WTC11 (cell line): ENCODE measurements at regions not wholly inside any gene's neighbourhood (a gene's known extent, or its start where the extent isn't known, plus 50 kb on each side); places are given as distances from the start of the nearest gene placed in this dataset.

Experiments
- ATAC-seq: fragments of 200-7000 bp; cut with Tn5 transposase; 2 replicates; pipeline ENCODE4 v1.10.0; 2021; ENCODE audit warnings: mild to moderate bottlenecking, moderate library complexity
- CTCF ChIA-PET: fragments of 300-600 bp; sonication (Branson Sonifier 250); formaldehyde crosslinking; loops from one replicate; lab custom pipeline; 2021; ENCODE audit warnings: antibody characterized with exemption; lab: Charles Lee
- POLR2A ChIA-PET: fragments of 350-600 bp; sonication (Branson Sonifier 250); formaldehyde crosslinking; loops from one replicate; lab custom pipeline; 2021; ENCODE audit warnings: antibody characterized with exemption; lab: Charles Lee
- DNase-seq: peaks from one replicate; pipeline ENCODE4 v3.0.0; 2021; ENCODE audit warnings: low spot score
- H3K27ac Mint-ChIP-seq: 2 replicates; pipeline ENCODE4 v1.8.0; 2021; ENCODE audit warnings: mixed read lengths
- H3K27me3 Mint-ChIP-seq: 2 replicates; pipeline ENCODE4 v1.8.0; 2021; ENCODE audit warnings: low read depth, mild to moderate bottlenecking, moderate library complexity, mixed read lengths
- H3K36me3 Mint-ChIP-seq: 2 replicates; pipeline ENCODE4 v1.8.0; 2021; ENCODE audit warnings: mixed read lengths
- H3K4me1 Mint-ChIP-seq: 2 replicates; pipeline ENCODE4 v1.8.0; 2022; ENCODE audit warnings: mixed read lengths
- H3K4me3 Mint-ChIP-seq: 2 replicates; pipeline ENCODE4 v1.8.0; 2021; ENCODE audit warnings: mild to moderate bottlenecking, moderate library complexity, mixed read lengths
- H3K9me3 Mint-ChIP-seq: 2 replicates; pipeline ENCODE4 v1.8.0; 2021; ENCODE audit warnings: mixed read lengths
- CBFB ChIP-seq: sonication (generic); formaldehyde crosslinking; IDR thresholded peaks from 2 replicates; pipeline ENCODE4 v1.8.1; 2022; ENCODE audit warnings: mild to moderate bottlenecking, low read depth, missing genetic modification reagents
- E2F1 ChIP-seq: sonication (generic); formaldehyde crosslinking; IDR thresholded peaks from 2 replicates; pipeline ENCODE4 v1.8.0; 2022; ENCODE audit warnings: mild to moderate bottlenecking, missing genetic modification reagents
- E2F5 ChIP-seq: sonication (generic); formaldehyde crosslinking; IDR thresholded peaks from 2 replicates; pipeline ENCODE4 v1.8.1; 2022; ENCODE audit warnings: mild to moderate bottlenecking, moderate library complexity, missing genetic modification reagents
- EMX1 ChIP-seq: fragments of 250-450 bp; sonication (Bioruptor Pico); IDR thresholded peaks from 2 replicates; pipeline ENCODE4 v1.8.0; 2021; ENCODE audit warnings: mild to moderate bottlenecking
- ESRRA ChIP-seq: sonication (generic); formaldehyde crosslinking; IDR thresholded peaks from 2 replicates; pipeline ENCODE4 v1.8.1; 2022; ENCODE audit warnings: mild to moderate bottlenecking, missing genetic modification reagents, borderline replicate concordance
- FOXJ3 ChIP-seq: sonication (generic); formaldehyde crosslinking; IDR thresholded peaks from 2 replicates; pipeline ENCODE4 v1.9.0; 2021; ENCODE audit warnings: missing genetic modification reagents, mild to moderate bottlenecking, borderline replicate concordance
- GRHL2 ChIP-seq: fragments of 250-450 bp; sonication (Bioruptor Pico); IDR thresholded peaks from 2 replicates; pipeline ENCODE4 v1.8.0; 2022; ENCODE audit warnings: mild to moderate bottlenecking, moderate library complexity; ENCODE audit not compliant: insufficient replicate concordance, severe bottlenecking
- IRF2 ChIP-seq: sonication (generic); formaldehyde crosslinking; IDR thresholded peaks from 2 replicates; pipeline ENCODE4 v1.8.0; 2022; ENCODE audit warnings: low read depth, missing genetic modification reagents, borderline replicate concordance
- JUN ChIP-seq: sonication (generic); formaldehyde crosslinking; IDR thresholded peaks from 2 replicates; pipeline ENCODE4 v1.8.0; 2023; ENCODE audit warnings: mild to moderate bottlenecking, missing genetic modification reagents
- KAT7 ChIP-seq: sonication (generic); formaldehyde crosslinking; IDR thresholded peaks from 2 replicates; pipeline ENCODE4 v1.8.1; 2023; ENCODE audit warnings: missing genetic modification reagents, mild to moderate bottlenecking, borderline replicate concordance
- MYBL2 ChIP-seq: sonication (generic); formaldehyde crosslinking; IDR thresholded peaks from 2 replicates; pipeline ENCODE4 v1.8.1; 2023; ENCODE audit warnings: mild to moderate bottlenecking, moderate library complexity, missing genetic modification reagents
- NFATC4 ChIP-seq: fragments of 250-450 bp; sonication (Bioruptor Pico); IDR thresholded peaks from 2 replicates; pipeline ENCODE4 v1.9.0; 2021; ENCODE audit warnings: mild to moderate bottlenecking
- NR3C1 ChIP-seq: sonication (generic); formaldehyde crosslinking; conservative IDR thresholded peaks from 2 replicates; pipeline ENCODE4 v1.8.1; 2023; ENCODE audit warnings: low read depth, mild to moderate bottlenecking, missing genetic modification reagents
- OVOL2 ChIP-seq: fragments of 250-450 bp; sonication (Bioruptor Pico); IDR thresholded peaks from 2 replicates; pipeline ENCODE4 v1.9.0; 2021; ENCODE audit warnings: mild to moderate bottlenecking, borderline replicate concordance
- SOX15 ChIP-seq: fragments of 250-450 bp; sonication (Bioruptor Pico); IDR thresholded peaks from 2 replicates; pipeline ENCODE4 v1.9.0; 2021; ENCODE audit warnings: mild to moderate bottlenecking
- ZNF138 ChIP-seq: sonication (generic); formaldehyde crosslinking; conservative IDR thresholded peaks from 2 replicates; pipeline ENCODE4 v1.8.1; 2022; ENCODE audit warnings: mild to moderate bottlenecking, moderate library complexity, missing genetic modification reagents
- ZNF232 ChIP-seq: sonication (generic); formaldehyde crosslinking; IDR thresholded peaks from 2 replicates; pipeline ENCODE4 v1.8.0; 2022; ENCODE audit warnings: mild to moderate bottlenecking, missing genetic modification reagents
- ZNF416 ChIP-seq: fragments of 250-450 bp; sonication (Bioruptor Pico); IDR thresholded peaks from 2 replicates; pipeline ENCODE4 v1.9.0; 2021; ENCODE audit warnings: mild to moderate bottlenecking, inconsistent platforms
- ZNF532 ChIP-seq: fragments of 250-450 bp; sonication (Bioruptor Pico); IDR thresholded peaks from 2 replicates; pipeline ENCODE4 v1.9.0; 2021; ENCODE audit warnings: mild to moderate bottlenecking, borderline replicate concordance
- TF ChIP-seq, protein P1 (sequence below): fragments of 250-450 bp; sonication (Bioruptor Pico); IDR thresholded peaks from 2 replicates; pipeline ENCODE4 v2.1.2; 2022; ENCODE audit warnings: mild to moderate bottlenecking, moderate library complexity
- TF ChIP-seq, protein P2 (sequence below): fragments of 250-450 bp; sonication (Bioruptor Pico); IDR thresholded peaks from 2 replicates; pipeline ENCODE4 v1.9.0; 2021; ENCODE audit warnings: moderate library complexity, mild to moderate bottlenecking, inconsistent platforms, borderline replicate concordance
- TF ChIP-seq, protein P3 (sequence below): sonication (generic); formaldehyde crosslinking; IDR thresholded peaks from 2 replicates; pipeline ENCODE4 v1.8.0; 2022; ENCODE audit warnings: mild to moderate bottlenecking, missing genetic modification reagents
- TF ChIP-seq, protein P4 (sequence below): fragments of 250-450 bp; sonication (Bioruptor Pico); conservative IDR thresholded peaks from 2 replicates; pipeline ENCODE4 v1.9.0; 2021; ENCODE audit warnings: mild to moderate bottlenecking

DNA sequence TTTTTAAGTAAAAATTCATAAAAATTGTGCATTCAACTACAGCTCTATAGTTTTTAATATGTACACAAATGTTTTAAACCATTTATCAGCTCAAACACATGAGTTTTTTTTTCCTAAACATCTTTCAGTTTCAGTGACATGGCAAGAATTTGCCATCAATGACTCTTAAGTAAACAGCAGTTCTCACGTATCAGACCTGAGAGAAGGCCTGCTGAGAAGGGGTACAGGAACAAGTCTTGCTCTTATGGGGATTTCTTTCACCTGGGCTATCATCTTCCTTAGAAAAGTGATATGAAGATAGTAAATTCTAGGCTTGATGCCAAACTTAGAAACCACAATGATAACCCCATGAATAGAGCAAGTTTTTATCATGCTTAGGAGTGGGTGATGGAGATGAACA is 467.8 kb downstream of the ARL4A start (continued):
- TF ChIP-seq, protein P1, sequence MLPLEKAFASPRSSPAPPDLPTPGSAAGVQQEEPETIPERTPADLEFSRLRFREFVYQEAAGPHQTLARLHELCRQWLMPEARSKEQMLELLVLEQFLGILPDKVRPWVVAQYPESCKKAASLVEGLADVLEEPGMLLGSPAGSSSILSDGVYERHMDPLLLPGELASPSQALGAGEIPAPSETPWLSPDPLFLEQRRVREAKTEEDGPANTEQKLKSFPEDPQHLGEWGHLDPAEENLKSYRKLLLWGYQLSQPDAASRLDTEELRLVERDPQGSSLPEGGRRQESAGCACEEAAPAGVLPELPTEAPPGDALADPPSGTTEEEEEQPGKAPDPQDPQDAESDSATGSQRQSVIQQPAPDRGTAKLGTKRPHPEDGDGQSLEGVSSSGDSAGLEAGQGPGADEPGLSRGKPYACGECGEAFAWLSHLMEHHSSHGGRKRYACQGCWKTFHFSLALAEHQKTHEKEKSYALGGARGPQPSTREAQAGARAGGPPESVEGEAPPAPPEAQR (CRISPR knock-in tag): no peak
- TF ChIP-seq NR3C1 (CRISPR knock-in tag) (no peak), ZNF138 (CRISPR knock-in tag) (no peak), KAT7 (CRISPR knock-in tag) (no peak), ZNF532 (CRISPR knock-in tag) (no peak), ZNF232 (CRISPR knock-in tag) (no peak), OVOL2 (no peak), CBFB (CRISPR knock-in tag) (no peak), ZNF416 (CRISPR knock-in tag) (no peak), MYBL2 (CRISPR knock-in tag) (no peak)
- TF ChIP-seq, protein P2, sequence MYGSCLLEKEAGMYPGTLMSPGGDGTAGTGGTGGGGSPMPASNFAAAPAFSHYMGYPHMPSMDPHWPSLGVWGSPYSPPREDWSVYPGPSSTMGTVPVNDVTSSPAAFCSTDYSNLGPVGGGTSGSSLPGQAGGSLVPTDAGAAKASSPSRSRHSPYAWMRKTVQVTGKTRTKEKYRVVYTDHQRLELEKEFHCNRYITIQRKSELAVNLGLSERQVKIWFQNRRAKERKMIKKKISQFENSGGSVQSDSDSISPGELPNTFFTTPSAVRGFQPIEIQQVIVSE (CRISPR knock-in tag): no peak

- H3K27me3 Mint-ChIP-seq: no peaks in the 10 kb centered on the region
- TF ChIP-seq JUN (CRISPR knock-in tag) (no peak), NFATC4 (no peak), E2F5 (CRISPR knock-in tag) (no peak)
- TF ChIP-seq, protein P3, sequence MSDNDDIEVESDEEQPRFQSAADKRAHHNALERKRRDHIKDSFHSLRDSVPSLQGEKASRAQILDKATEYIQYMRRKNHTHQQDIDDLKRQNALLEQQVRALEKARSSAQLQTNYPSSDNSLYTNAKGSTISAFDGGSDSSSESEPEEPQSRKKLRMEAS (CRISPR knock-in tag): no peak
- ChIA-PET CTCF (no interaction called here), POLR2A (no interaction called here)
- peaks cover 7% of the 10 kb centered on the region; the same call in 1 of the 2 replicates for H3K4me1 Mint-ChIP-seq
- no peak overlapping the region for H3K4me3 Mint-ChIP-seq
- H3K27ac Mint-ChIP-seq: no peak overlapping the region
- ATAC-seq (no peak), DNase-seq (no peak)
- no peaks in the 10 kb centered on the region for H3K36me3 Mint-ChIP-seq
- H3K9me3 Mint-ChIP-seq: no peaks in the 10 kb centered on the region
These were observed 471.6 kb downstream of the ARL4A start for GRCh38 chr7:13159003-13159402.

DNA sequence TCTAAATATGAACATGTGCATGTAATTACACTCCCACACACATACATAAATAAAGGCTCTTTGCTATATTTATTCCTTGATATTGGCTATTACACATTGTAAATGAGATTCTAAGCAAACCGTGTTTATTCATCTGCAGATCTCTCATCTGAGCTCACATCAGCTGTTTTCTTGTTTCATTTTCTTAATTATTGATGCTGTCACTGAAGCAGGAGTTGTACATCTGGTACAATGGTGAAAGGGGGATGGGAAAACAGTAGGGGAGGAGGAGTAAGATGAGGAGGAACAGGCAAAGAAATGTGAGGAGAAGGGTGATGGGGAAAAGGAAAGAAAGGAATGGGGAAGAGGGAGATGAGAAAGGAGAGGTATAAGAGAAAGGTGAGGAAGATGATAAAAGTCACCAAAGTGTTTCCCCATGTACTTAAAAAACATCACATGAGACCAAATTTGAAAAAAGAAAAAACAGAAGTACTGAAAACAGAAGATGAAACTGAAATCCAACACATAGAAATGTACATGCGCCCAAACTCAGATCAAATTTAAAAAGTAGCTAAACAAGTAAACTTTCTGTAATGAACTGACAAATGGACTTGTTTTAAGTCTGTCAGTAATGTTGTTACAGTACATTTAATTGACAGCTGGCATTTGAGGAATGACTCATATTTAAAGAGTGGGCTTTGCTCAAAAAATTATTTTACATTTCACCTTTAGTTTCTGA is 472.2 kb downstream of the ARL4A start:
- Mint-ChIP-seq H3K27me3 (no peaks in the 10 kb centered on the region), H3K4me3 (no peak overlapping the region), H3K36me3 (no peaks in the 10 kb centered on the region), H3K9me3 (no peaks in the 10 kb centered on the region), H3K4me1 (peaks cover 7% of the 10 kb centered on the region; the same call in 1 of the 2 replicates), H3K27ac (peak overlapping the region; percentile 5; the same call in 1 of the 2 replicates)
- DNase-seq: no peak
- ATAC-seq: no peak
- ChIA-PET POLR2A (no interaction called here), CTCF (no interaction called here)
- TF ChIP-seq FOXJ3 (CRISPR knock-in tag): no peak
- no peak for TF ChIP-seq EMX1 (CRISPR knock-in tag)
- no peak for TF ChIP-seq JUN (CRISPR knock-in tag)
- no peak for TF ChIP-seq GRHL2 (CRISPR knock-in tag)
- TF ChIP-seq IRF2 (CRISPR knock-in tag): no peak
- no peak for TF ChIP-seq ESRRA (CRISPR knock-in tag)
- TF ChIP-seq SOX15 (CRISPR knock-in tag): no peak
- TF ChIP-seq, protein P4, sequence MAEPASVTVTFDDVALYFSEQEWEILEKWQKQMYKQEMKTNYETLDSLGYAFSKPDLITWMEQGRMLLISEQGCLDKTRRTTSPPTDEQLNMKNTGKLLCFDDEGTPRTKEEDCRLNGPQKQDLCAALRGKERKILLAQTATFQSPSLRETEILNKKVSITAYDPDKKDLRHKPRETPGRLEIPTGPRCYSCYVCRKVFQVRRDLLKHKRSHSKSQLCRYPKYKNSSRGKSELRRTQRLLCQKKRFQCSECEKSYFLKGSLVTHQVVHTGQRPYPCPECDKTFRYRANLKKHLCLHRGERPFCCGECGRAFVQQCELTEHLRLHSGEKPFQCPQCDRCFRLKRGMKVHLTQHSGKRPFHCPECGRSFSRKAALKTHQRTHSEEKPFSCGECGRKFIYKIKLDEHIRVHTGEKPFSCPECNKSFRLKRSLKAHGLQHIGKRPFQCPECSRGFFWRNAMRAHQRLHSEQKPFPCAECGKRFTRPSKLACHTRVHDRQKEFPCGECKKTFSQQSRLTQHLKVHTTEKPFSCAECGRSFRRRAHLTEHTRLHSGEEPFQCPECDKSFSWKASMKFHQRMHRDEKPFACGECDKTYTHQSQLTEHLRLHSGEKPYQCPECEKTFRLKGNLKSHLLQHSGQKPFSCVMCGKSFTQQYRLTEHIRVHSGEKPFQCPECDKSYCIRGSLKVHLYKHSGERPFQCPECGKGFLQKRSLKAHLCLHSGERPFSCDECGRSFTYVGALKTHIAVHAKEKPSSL (CRISPR knock-in tag): no peak
- TF ChIP-seq E2F1 (CRISPR knock-in tag): no peak
